OCI-LY3 (cell line): ENCODE measurements at regions not wholly inside any gene's neighbourhood (a gene's known extent, or its start where the extent isn't known, plus 50 kb on each side); places are given as distances from the start of the nearest gene placed in this dataset.

Source experiments
- EZH2phosphoT487 ChIP-seq: fragments of 200-600 bp; shearing (Covaris generic); IDR thresholded peaks from 2 replicates; pipeline ENCODE4 v1.6.1; 2018; ENCODE audit warnings: antibody characterized with exemption, mixed run types, low read depth
- TF ChIP-seq, protein P1 (sequence below): fragments of 200-600, 300-600 bp; sonication (generic); IDR thresholded peaks from 2 replicates; pipeline ENCODE4 v1.5.1; 2014; ENCODE audit warnings: antibody characterized with exemption, low read length, low read depth

DNA sequence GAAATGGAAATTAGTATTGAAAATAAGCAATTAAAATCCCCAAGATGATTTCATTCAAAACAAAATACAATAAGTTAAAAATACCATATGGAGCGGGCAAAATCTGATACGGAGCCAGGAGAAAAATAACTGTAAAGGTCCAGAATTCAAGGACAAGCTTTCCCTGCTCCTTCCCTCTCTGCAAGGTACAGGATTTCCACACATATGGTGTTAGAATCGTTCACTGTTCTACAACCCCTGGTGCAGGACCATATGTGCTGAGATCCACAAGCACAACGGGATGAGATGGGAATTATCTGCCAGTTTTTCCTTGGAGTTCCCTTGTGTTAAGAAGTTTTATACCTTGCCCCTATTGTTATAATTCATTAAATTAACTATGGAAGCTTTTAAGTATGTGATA lies 94.7 kb upstream of the DMAC1 start:
- TF ChIP-seq, protein P1, sequence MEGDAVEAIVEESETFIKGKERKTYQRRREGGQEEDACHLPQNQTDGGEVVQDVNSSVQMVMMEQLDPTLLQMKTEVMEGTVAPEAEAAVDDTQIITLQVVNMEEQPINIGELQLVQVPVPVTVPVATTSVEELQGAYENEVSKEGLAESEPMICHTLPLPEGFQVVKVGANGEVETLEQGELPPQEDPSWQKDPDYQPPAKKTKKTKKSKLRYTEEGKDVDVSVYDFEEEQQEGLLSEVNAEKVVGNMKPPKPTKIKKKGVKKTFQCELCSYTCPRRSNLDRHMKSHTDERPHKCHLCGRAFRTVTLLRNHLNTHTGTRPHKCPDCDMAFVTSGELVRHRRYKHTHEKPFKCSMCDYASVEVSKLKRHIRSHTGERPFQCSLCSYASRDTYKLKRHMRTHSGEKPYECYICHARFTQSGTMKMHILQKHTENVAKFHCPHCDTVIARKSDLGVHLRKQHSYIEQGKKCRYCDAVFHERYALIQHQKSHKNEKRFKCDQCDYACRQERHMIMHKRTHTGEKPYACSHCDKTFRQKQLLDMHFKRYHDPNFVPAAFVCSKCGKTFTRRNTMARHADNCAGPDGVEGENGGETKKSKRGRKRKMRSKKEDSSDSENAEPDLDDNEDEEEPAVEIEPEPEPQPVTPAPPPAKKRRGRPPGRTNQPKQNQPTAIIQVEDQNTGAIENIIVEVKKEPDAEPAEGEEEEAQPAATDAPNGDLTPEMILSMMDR = no peak
- no peak for TF ChIP-seq EZH2phosphoT487
